GM13977 (cell line): ENCODE measurements at regions not wholly inside any gene's neighbourhood (a gene's known extent, or its start where the extent isn't known, plus 50 kb on each side); places are given as distances from the start of the nearest gene placed in this dataset.
"Not testable (repeated sequence)": the region's sequence is repeated elsewhere in the genome, so short reads cannot be mapped to it uniquely, and the experiment has no call there.

Source experiments
- DNase-seq: peaks from one replicate; pipeline ENCODE4 v3.0.0; 2012; ENCODE audit warnings: low spot score
- in situ Hi-C: fragments of 300-500 bp; cut with MboI; formaldehyde crosslinking; loops from one replicate; pipeline ENCODE4 v1.12.0; 2022; ENCODE audit warnings: low sequenced_read_pairs, low pct_unique_long_range_greater_than_20kb, mixed read lengths, inconsistent platforms; ENCODE audit not compliant: unreplicated experiment
- TF ChIP-seq, protein P1 (sequence below): IDR thresholded peaks from 2 replicates; pipeline ENCODE4 v1.5.1; 2012; ENCODE audit warnings: mild to moderate bottlenecking, control low read depth; ENCODE audit not compliant: insufficient read depth; ENCODE audit errors: extremely low read depth, missing control alignments

DNA sequence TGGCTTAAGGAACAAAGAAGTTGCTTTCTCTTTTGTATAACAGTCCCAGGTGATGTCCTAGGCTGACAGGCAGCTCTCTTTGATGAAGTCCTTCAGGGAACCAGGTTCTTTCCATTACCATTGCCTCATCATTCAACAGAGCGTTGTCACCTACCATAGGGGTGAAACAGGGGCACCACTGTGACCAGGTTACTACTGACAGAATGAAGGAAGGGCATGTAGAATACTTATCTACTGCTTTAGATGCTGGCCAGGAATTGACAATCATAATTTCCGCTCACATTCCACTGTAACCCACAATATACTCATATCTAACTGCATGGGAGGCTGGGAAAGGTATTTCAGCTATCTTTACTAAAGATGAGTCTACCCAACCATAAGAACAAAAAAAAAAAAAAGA is 148.0 kb upstream of the FNDC3A start:
- in situ Hi-C loops = no loop called here
- no peak for DNase-seq
- TF ChIP-seq, protein P1, sequence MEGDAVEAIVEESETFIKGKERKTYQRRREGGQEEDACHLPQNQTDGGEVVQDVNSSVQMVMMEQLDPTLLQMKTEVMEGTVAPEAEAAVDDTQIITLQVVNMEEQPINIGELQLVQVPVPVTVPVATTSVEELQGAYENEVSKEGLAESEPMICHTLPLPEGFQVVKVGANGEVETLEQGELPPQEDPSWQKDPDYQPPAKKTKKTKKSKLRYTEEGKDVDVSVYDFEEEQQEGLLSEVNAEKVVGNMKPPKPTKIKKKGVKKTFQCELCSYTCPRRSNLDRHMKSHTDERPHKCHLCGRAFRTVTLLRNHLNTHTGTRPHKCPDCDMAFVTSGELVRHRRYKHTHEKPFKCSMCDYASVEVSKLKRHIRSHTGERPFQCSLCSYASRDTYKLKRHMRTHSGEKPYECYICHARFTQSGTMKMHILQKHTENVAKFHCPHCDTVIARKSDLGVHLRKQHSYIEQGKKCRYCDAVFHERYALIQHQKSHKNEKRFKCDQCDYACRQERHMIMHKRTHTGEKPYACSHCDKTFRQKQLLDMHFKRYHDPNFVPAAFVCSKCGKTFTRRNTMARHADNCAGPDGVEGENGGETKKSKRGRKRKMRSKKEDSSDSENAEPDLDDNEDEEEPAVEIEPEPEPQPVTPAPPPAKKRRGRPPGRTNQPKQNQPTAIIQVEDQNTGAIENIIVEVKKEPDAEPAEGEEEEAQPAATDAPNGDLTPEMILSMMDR = no peak

- no peak for DNase-seq
- in situ Hi-C loops = no loop called here
- TF ChIP-seq, protein P1 = no peak
Measured at GRCh38 chr13:48828962-48829411, 146.7 kb upstream of the FNDC3A start.

- TF ChIP-seq, protein P1 = no peak
- no peak for DNase-seq
- in situ Hi-C loops = no loop called here
Measured at GRCh38 chr13:48829536-48829935, 146.2 kb upstream of the FNDC3A start.

DNA sequence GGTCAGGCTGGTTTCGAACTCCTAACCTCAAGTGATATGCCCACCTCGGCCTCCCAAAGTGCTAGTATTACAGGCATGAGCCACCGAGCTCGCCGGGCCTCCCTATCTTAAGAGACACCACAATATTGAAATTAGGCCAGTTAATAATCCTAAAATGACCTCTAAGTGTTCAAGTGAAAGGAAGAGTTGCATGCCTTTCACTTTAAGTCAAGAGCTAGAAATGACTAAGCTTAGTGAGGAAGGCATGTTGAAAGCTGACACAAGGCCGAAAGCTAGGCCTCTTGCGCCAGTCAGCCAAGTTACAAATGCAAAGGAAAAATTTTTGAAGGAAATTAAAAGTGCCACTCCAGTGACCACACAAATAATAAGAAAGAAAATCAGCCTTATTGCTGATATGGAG is 144.5 kb upstream of the FNDC3A start:
- in situ Hi-C loops = no loop called here
- TF ChIP-seq, protein P1 = no peak
- DNase-seq = no peak

GRCh38 chr13:48833412-48833811 is 142.3 kb upstream of the FNDC3A start:
- TF ChIP-seq, protein P1 = no peak
- no peak for DNase-seq
- in situ Hi-C loops = no loop called here

DNA sequence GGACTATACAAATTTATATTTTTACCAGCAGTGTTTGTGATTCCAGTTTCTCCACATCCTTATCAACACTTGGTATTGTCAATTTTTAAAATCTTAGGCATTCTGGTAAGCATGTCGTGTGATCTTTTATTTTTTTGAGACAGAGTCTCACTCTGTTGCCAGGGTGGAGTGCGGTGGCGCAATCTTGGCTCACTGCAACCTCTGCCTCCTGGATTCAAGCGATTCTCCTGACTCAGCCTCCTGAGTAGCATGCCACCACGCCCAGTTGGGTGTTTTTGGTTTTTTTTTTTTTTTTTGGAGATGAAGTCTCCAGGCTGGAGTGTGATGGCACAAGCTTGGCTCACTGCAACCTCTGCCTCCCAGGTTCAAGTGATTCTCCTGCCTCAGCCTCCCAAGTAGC is 140.4 kb upstream of the FNDC3A start:
- in situ Hi-C loops, DNase-seq: not testable (repeated sequence)

- TF ChIP-seq, protein P1 = no peak
- no peak for DNase-seq
- in situ Hi-C loops = no loop called here
Measured at GRCh38 chr13:48838193-48838973, 137.3 kb upstream of the FNDC3A start.
